HepG2 (cell line): ENCODE measurements at regions not wholly inside any gene's neighbourhood (a gene's known extent, or its start where the extent isn't known, plus 50 kb on each side); places are given as distances from the start of the nearest gene placed in this dataset.

Source experiments
- ARHGAP35 ChIP-seq: sonication (generic); formaldehyde crosslinking; IDR thresholded peaks from 2 replicates; pipeline ENCODE4 v1.9.0; 2022; ENCODE audit warnings: mild to moderate bottlenecking, inconsistent platforms, moderate library complexity, missing genetic modification reagents, borderline replicate concordance
- BHLHE40 ChIP-seq: IDR thresholded peaks from 2 replicates; pipeline ENCODE4 v1.6.1; 2011; ENCODE audit warnings: low read length, improper control_type of control experiment
- IRF1 ChIP-seq: sonication (generic); formaldehyde crosslinking; IDR thresholded peaks from 2 replicates; pipeline ENCODE4 v1.4.0; 2020; ENCODE audit warnings: low read depth, mild to moderate bottlenecking, missing genetic modification reagents
- NFYB ChIP-seq: sonication (generic); formaldehyde crosslinking; IDR thresholded peaks from 2 replicates; pipeline ENCODE4 v1.4.0; 2020; ENCODE audit warnings: missing genetic modification reagents
- PAWR ChIP-seq: sonication (generic); formaldehyde crosslinking; IDR thresholded peaks from 2 replicates; pipeline ENCODE4 v1.4.0; 2020; ENCODE audit warnings: missing genetic modification reagents, mild to moderate bottlenecking, borderline replicate concordance
- POLR2A ChIP-seq, 2 experiments: IDR thresholded peaks; 2 replicates each; pipeline ENCODE4 v1.6.1; 2011; ENCODE audit warnings: low read depth in 2 of 2, low read length in 2 of 2, mild to moderate bottlenecking in 1 of 2, moderate library complexity in 1 of 2; ENCODE audit not compliant: insufficient read depth in 1 of 2
- USF2 ChIP-seq, 2 experiments: sonication (generic) in 1 of 2; formaldehyde crosslinking in 1 of 2; IDR thresholded peaks; 2 replicates each; pipeline versions ENCODE4 v1.5.1 to v1.6.1; 2011 to 2020; ENCODE audit warnings: borderline replicate concordance in 1 of 2, low read depth in 1 of 2, low read length in 1 of 2, mild to moderate bottlenecking in 1 of 2, missing genetic modification reagents in 1 of 2, moderate library complexity in 1 of 2
- ZBTB43 ChIP-seq: sonication (generic); formaldehyde crosslinking; conservative IDR thresholded peaks from 2 replicates; pipeline ENCODE4 v1.4.0; 2020; ENCODE audit warnings: missing genetic modification reagents
- ZSCAN20 ChIP-seq: sonication (generic); formaldehyde crosslinking; IDR thresholded peaks from 2 replicates; pipeline ENCODE4 v1.4.0; 2020; ENCODE audit warnings: missing genetic modification reagents, mild to moderate bottlenecking, borderline replicate concordance
- TF ChIP-seq, protein P1 (sequence below): sonication (generic); formaldehyde crosslinking; IDR thresholded peaks from 2 replicates; pipeline ENCODE4 v1.8.0; 2022; ENCODE audit warnings: missing genetic modification reagents, low read depth, mild to moderate bottlenecking, borderline replicate concordance
- TF ChIP-seq, protein P2 (sequence below): IDR thresholded peaks from 2 replicates; pipeline ENCODE4 v1.6.1; 2016
- TF ChIP-seq, protein P3 (sequence below): sonication (generic); formaldehyde crosslinking; IDR thresholded peaks from 2 replicates; pipeline ENCODE4 v1.4.0; 2020; ENCODE audit warnings: mild to moderate bottlenecking, missing genetic modification reagents

DNA sequence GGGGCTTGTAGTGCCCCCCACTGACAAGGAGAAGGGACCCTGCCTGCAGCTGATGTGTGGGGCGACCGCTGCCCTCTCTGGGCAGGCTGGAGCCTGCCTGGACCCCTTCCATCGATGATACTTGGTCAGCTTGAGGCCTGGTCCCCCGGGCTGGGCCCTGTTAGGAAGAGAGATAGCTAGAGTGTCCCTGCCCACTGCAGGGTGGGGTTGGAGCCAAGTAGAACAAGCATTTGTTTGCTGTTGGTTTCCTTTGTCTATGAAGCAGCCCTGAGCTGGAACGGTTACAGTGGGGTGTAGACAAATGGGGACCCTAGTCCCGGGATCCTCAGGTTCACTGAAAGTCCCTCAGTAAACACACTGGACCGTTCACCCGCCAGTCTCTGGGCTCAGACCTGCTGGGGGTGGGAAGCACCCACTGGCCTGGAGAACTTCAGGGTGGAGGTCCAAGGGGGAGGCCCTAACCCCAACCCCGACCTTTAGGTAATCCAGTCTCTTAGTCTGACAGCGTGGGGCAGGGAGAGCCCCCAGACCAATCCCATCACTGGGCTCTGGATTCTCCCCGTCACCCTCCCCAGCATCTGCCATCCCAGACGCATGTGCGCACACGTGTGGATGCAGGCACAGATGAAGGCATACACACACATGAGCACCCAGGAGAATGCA is 204.8 kb upstream of the ZNF536 start:
- TF ChIP-seq BHLHE40: no peak
- no peak for TF ChIP-seq ZBTB43
- TF ChIP-seq, protein P1, sequence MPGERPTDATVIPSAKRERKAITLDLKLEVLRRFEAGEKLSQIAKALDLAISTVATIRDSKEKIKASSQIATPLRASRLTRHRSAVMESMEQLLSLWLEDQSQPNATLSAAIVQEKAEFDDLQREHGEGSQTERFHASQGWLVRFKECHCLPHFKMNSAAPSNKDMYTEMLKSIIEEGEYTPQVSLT (CRISPR knock-in tag): no peak
- TF ChIP-seq POLR2A (IDR thresholded peaks at IDR 0.05; ENCODE audit: insufficient read depth in 1 of 2, low read depth in 2 of 2, low read length in 2 of 2): no peak
- no peak for TF ChIP-seq ARHGAP35 (CRISPR knock-in tag)
- TF ChIP-seq PAWR (CRISPR knock-in tag): no peak
- TF ChIP-seq, protein P2, sequence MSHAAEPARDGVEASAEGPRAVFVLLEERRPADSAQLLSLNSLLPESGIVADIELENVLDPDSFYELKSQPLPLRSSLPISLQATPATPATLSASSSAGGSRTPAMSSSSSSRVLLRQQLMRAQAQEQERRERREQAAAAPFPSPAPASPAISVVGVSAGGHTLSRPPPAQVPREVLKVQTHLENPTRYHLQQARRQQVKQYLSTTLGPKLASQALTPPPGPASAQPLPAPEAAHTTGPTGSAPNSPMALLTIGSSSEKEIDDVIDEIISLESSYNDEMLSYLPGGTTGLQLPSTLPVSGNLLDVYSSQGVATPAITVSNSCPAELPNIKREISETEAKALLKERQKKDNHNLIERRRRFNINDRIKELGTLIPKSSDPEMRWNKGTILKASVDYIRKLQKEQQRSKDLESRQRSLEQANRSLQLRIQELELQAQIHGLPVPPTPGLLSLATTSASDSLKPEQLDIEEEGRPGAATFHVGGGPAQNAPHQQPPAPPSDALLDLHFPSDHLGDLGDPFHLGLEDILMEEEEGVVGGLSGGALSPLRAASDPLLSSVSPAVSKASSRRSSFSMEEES (CRISPR knock-in tag): no peak
- TF ChIP-seq, protein P3, sequence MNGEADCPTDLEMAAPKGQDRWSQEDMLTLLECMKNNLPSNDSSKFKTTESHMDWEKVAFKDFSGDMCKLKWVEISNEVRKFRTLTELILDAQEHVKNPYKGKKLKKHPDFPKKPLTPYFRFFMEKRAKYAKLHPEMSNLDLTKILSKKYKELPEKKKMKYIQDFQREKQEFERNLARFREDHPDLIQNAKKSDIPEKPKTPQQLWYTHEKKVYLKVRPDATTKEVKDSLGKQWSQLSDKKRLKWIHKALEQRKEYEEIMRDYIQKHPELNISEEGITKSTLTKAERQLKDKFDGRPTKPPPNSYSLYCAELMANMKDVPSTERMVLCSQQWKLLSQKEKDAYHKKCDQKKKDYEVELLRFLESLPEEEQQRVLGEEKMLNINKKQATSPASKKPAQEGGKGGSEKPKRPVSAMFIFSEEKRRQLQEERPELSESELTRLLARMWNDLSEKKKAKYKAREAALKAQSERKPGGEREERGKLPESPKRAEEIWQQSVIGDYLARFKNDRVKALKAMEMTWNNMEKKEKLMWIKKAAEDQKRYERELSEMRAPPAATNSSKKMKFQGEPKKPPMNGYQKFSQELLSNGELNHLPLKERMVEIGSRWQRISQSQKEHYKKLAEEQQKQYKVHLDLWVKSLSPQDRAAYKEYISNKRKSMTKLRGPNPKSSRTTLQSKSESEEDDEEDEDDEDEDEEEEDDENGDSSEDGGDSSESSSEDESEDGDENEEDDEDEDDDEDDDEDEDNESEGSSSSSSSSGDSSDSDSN (CRISPR knock-in tag): no peak
- TF ChIP-seq ZSCAN20 (CRISPR knock-in tag): no peak
- no peak for TF ChIP-seq IRF1 (CRISPR knock-in tag)
- TF ChIP-seq USF2 (IDR thresholded peaks at IDR 0.05; ENCODE audit: low read depth, low read length): no peak
- TF ChIP-seq USF2 (CRISPR knock-in tag; IDR thresholded peaks at IDR 0.05; ENCODE audit: borderline replicate concordance): no peak
- TF ChIP-seq NFYB (CRISPR knock-in tag): no peak
